Panc1 (cell line): ENCODE measurements at regions not wholly inside any gene's neighbourhood (a gene's known extent, or its start where the extent isn't known, plus 50 kb on each side); places are given as distances from the start of the nearest gene placed in this dataset.

Source experiments
- ATAC-seq: fragments of 200-7000 bp; cut with Tn5 transposase; 2 replicates; pipeline ENCODE4 v1.9.1; 2020; ENCODE audit warnings: mild to moderate bottlenecking, moderate library complexity
- BruUV-seq: library from RNA; stranded (reverse); fragments of 400-500 nt; replicated peaks from 2 replicates; lab custom pipeline; 2021; lab: Mats Ljungman, UMichigan
- CTCF ChIA-PET: fragments of 300-600 bp; sonication (Branson Sonifier 250); formaldehyde crosslinking; loops from one replicate; lab custom pipeline; 2022; ENCODE audit warnings: antibody characterized with exemption; lab: Charles Lee
- POLR2A ChIA-PET: fragments of 300-600 bp; sonication (Branson Sonifier 250); formaldehyde crosslinking; loops from one replicate; lab custom pipeline; 2022; ENCODE audit warnings: antibody characterized with exemption; lab: Charles Lee
- DNase-seq: peaks from one replicate; pipeline ENCODE4 v3.0.0-alpha.2; 2010; ENCODE audit warnings: low read depth, low spot score
- H3K27ac ChIP-seq: 2 replicates; pipeline ENCODE4 v1.5.1; 2011; ENCODE audit warnings: mild to moderate bottlenecking, low read length, inconsistent platforms
- H3K27me3 ChIP-seq: fragments of 200-500 bp; sonication (Bioruptor generic); 2 replicates; pipeline ENCODE4 v1.6.0; 2014; ENCODE audit warnings: low read length, inconsistent platforms; ENCODE audit not compliant: control insufficient read depth, insufficient read depth
- H3K36me3 ChIP-seq: fragments of 200-500 bp; sonication (Bioruptor generic); 2 replicates; pipeline ENCODE4 v1.5.1; 2014; ENCODE audit warnings: inconsistent platforms, mild to moderate bottlenecking, low read length, moderate library complexity; ENCODE audit not compliant: control insufficient read depth, insufficient read depth
- H3K4me1 ChIP-seq: 2 replicates; pipeline ENCODE4 v1.5.1; 2011; ENCODE audit warnings: inconsistent platforms, mild to moderate bottlenecking, low read length, moderate library complexity; ENCODE audit not compliant: control insufficient read depth, insufficient read depth
- H3K4me3 ChIP-seq, 2 experiments: 2 replicates each; pipeline ENCODE4 v1.5.1; 2011 to 2012; ENCODE audit warnings: low read depth in 2 of 2, low read length in 2 of 2, mild to moderate bottlenecking in 2 of 2, inconsistent platforms in 1 of 2, moderate library complexity in 1 of 2
- H3K9me3 ChIP-seq: fragments of 200-500 bp; sonication (Bioruptor generic); 2 replicates; pipeline ENCODE4 v1.5.1; 2014; ENCODE audit warnings: low read depth, mild to moderate bottlenecking, inconsistent platforms, low read length, moderate library complexity; ENCODE audit not compliant: control insufficient read depth, insufficient read depth
- POLR2AphosphoS5 ChIP-seq: IDR thresholded peaks from 2 replicates; pipeline ENCODE4 v1.6.1; 2012; ENCODE audit warnings: mild to moderate bottlenecking, low read depth, low read length, moderate library complexity
- SIN3A ChIP-seq: IDR thresholded peaks from 2 replicates; pipeline ENCODE4 v1.6.1; 2012; ENCODE audit warnings: low read depth, mild to moderate bottlenecking, low read length, moderate library complexity, borderline replicate concordance; ENCODE audit not compliant: insufficient read depth
- TCF7L2 ChIP-seq: IDR thresholded peaks from 2 replicates; pipeline ENCODE4 v1.6.1; 2011; ENCODE audit warnings: mild to moderate bottlenecking, low read depth, low read length, inconsistent platforms
- in situ Hi-C: cut with HindIII; loops from 2 replicates; pipeline ENCODE4 v1.10.0; 2016; ENCODE audit warnings: low sequenced_read_pairs, low pct_unique_long_range_greater_than_20kb
- intact Hi-C: fragments of 100-400 bp; cut with micrococcal nuclease; formaldehyde crosslinking; loops from one replicate; pipeline ENCODE4 v1.10.0; 2022; ENCODE audit not compliant: unreplicated experiment
- TF ChIP-seq, protein P1 (sequence below), 2 experiments: IDR thresholded peaks; 2 replicates each; pipeline ENCODE4 v1.6.1; 2011 to 2012; ENCODE audit warnings: low read depth in 2 of 2, control low read depth in 1 of 2, low read length in 1 of 2, mild to moderate bottlenecking in 1 of 2, moderate library complexity in 1 of 2; ENCODE audit not compliant: insufficient read depth in 1 of 2
- TF ChIP-seq, protein P2 (sequence below): fragments of 450-650 bp; IDR thresholded peaks from 2 replicates; pipeline ENCODE4 v1.5.1; 2017; ENCODE audit warnings: mild to moderate bottlenecking

DNA sequence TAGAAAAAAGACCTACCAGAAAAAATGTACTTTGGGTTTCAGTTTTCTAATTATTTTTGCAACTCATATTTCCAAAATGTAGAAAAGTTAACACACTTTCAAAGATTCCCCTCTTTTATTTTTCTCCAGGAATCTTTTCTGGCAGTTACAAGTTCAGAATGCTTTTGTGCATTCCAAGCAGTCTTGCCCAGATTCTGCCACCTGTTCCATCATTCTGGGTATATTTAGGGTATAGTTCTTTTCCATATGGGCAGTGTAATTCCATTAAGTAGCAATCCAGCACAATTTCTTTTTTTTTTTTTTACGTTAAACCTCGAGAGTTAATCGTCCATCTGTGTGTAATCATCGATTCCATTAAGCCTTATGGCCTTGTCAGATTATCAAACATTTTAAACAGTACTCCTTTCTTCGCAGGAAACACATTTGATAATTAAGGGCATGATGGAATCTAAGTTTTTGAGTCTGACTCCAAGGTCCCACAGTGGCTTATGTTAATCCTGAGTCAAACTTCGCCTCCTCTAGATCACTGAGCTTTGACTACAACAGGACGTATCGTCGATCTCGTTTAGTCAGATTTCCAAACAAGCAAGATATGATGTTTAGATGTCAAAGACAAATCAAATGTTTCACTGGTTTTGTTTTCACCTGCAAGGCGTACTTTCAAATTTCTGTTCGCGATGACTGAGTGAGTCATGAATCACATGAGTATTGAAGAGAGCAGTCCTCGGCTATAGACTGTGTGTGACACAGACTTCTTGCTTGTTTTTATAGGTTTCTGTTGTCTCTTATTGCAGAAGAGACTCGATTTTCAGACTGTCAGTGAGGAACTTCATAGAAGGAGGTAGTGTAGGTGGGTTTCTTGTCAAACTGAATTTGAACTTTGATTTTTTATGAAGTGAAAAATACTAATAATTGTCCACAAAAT is 118.9 kb upstream of the GK2 start:
- TF ChIP-seq, protein P1, sequence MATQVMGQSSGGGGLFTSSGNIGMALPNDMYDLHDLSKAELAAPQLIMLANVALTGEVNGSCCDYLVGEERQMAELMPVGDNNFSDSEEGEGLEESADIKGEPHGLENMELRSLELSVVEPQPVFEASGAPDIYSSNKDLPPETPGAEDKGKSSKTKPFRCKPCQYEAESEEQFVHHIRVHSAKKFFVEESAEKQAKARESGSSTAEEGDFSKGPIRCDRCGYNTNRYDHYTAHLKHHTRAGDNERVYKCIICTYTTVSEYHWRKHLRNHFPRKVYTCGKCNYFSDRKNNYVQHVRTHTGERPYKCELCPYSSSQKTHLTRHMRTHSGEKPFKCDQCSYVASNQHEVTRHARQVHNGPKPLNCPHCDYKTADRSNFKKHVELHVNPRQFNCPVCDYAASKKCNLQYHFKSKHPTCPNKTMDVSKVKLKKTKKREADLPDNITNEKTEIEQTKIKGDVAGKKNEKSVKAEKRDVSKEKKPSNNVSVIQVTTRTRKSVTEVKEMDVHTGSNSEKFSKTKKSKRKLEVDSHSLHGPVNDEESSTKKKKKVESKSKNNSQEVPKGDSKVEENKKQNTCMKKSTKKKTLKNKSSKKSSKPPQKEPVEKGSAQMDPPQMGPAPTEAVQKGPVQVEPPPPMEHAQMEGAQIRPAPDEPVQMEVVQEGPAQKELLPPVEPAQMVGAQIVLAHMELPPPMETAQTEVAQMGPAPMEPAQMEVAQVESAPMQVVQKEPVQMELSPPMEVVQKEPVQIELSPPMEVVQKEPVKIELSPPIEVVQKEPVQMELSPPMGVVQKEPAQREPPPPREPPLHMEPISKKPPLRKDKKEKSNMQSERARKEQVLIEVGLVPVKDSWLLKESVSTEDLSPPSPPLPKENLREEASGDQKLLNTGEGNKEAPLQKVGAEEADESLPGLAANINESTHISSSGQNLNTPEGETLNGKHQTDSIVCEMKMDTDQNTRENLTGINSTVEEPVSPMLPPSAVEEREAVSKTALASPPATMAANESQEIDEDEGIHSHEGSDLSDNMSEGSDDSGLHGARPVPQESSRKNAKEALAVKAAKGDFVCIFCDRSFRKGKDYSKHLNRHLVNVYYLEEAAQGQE (IDR thresholded peaks at IDR 0.05; ENCODE audit: insufficient read depth in 1 of 2, low read depth in 2 of 2, low read length in 1 of 2), result no peak
- TF ChIP-seq TCF7L2 (no peak), POLR2AphosphoS5 (no peak), SIN3A (no peak)
- TF ChIP-seq, protein P2, sequence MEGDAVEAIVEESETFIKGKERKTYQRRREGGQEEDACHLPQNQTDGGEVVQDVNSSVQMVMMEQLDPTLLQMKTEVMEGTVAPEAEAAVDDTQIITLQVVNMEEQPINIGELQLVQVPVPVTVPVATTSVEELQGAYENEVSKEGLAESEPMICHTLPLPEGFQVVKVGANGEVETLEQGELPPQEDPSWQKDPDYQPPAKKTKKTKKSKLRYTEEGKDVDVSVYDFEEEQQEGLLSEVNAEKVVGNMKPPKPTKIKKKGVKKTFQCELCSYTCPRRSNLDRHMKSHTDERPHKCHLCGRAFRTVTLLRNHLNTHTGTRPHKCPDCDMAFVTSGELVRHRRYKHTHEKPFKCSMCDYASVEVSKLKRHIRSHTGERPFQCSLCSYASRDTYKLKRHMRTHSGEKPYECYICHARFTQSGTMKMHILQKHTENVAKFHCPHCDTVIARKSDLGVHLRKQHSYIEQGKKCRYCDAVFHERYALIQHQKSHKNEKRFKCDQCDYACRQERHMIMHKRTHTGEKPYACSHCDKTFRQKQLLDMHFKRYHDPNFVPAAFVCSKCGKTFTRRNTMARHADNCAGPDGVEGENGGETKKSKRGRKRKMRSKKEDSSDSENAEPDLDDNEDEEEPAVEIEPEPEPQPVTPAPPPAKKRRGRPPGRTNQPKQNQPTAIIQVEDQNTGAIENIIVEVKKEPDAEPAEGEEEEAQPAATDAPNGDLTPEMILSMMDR, result no peak
- intact Hi-C loops, result no loop called here
- Histone ChIP-seq H3K4me3 (no peak overlapping the region), H3K36me3 (no peaks in the 10 kb centered on the region), H3K27me3 (no peaks in the 10 kb centered on the region), H3K9me3 (no peaks in the 10 kb centered on the region), H3K4me1 (no peaks in the 10 kb centered on the region), H3K27ac (no peak overlapping the region)
- BruUV-seq, result no TSS peak
- ChIA-PET POLR2A (no interaction called here), CTCF (no interaction called here)
- ATAC-seq, result peak; percentile 62; the same call in 1 of the 2 replicates
- DNase-seq, result peak; percentile 24
- in situ Hi-C loops, result no loop called here

DNA sequence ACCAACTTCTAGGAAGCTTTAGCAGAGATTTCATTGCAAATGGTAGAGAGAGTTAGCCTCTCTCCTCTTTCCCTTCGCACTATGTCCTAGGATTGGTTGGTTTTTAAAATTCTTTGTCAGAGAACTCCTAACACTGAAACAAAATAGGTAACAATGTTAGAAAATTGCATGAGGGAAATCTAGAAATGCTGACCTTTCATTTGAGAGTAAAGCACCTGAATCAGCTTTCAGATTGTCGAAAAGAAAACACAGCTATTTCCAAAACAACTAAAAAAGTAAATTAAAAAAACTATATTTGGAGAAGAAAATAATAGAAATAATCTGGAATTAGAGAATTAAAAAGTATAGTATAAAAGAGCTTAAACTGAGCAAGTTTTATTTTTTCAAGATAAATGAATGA is 108.1 kb upstream of the GK2 start:
- intact Hi-C loops, result no loop called here
- no TSS peak for BruUV-seq
- H3K4me3 ChIP-seq, result no peak overlapping the region
- in situ Hi-C loops, result no loop called here
- TF ChIP-seq, protein P2, result no peak
- TF ChIP-seq POLR2AphosphoS5, result no peak
- no peak for TF ChIP-seq TCF7L2
- no peak for TF ChIP-seq SIN3A
- TF ChIP-seq, protein P1 (IDR thresholded peaks at IDR 0.05; ENCODE audit: insufficient read depth in 1 of 2, low read depth in 2 of 2, low read length in 1 of 2), result no peak
- ATAC-seq (no peak), DNase-seq (no peak)
- POLR2A ChIA-PET, result interaction anchor here (0.6 kb wide), 1 partner anchor 694 kb away, joined by 11 read pairs; no protein-coding TSS in a partner anchor
- H3K36me3 ChIP-seq, result no peaks in the 10 kb centered on the region
- no peaks in the 10 kb centered on the region for H3K4me1 ChIP-seq
- CTCF ChIA-PET, result no interaction called here
- H3K27me3 ChIP-seq, result no peaks in the 10 kb centered on the region
- H3K27ac ChIP-seq, result no peak overlapping the region
- H3K9me3 ChIP-seq, result no peaks in the 10 kb centered on the region
